Ectodermal cell (in vitro differentiated cells): ENCODE measurements at regions not wholly inside any gene's neighbourhood (a gene's known extent, or its start where the extent isn't known, plus 50 kb on each side); places are given as distances from the start of the nearest gene placed in this dataset.

ENCODE experiments used
- H3K27ac ChIP-seq: 2 replicates; pipeline ENCODE4 v1.7.0; 2013; ENCODE audit warnings: mild to moderate bottlenecking, low read depth, low read length; ENCODE audit not compliant: insufficient read depth, poor library complexity, severe bottlenecking
- H3K27me3 ChIP-seq: 2 replicates; pipeline ENCODE4 v1.7.0; 2013; ENCODE audit warnings: mild to moderate bottlenecking, low read length; ENCODE audit not compliant: insufficient read depth, control insufficient read depth, poor library complexity, severe bottlenecking
- H3K36me3 ChIP-seq: one replicate; pipeline ENCODE4 v1.7.0; 2013; ENCODE audit warnings: low read length; ENCODE audit not compliant: control insufficient read depth, insufficient read depth
- H3K4me1 ChIP-seq: one replicate; pipeline ENCODE4 v1.7.0; 2013; ENCODE audit warnings: low read length; ENCODE audit not compliant: control insufficient read depth, insufficient read depth
- H3K4me3 ChIP-seq: 2 replicates; pipeline ENCODE4 v1.7.0; 2013; ENCODE audit warnings: low read depth, low read length, control low read depth; ENCODE audit not compliant: insufficient read depth
- H3K9me3 ChIP-seq: 2 replicates; pipeline ENCODE4 v1.7.0; 2013; ENCODE audit warnings: mild to moderate bottlenecking, low read length, moderate library complexity; ENCODE audit not compliant: control insufficient read depth
- WGBS, 2 experiments: methylation state at CpG; one replicate each; pipeline ENCODE4 v1.1.7; 2013; ENCODE audit warnings: missing lambda C conversion rate in 2 of 2; 5-methylcytosine and 5-hydroxymethylcytosine counted together

DNA sequence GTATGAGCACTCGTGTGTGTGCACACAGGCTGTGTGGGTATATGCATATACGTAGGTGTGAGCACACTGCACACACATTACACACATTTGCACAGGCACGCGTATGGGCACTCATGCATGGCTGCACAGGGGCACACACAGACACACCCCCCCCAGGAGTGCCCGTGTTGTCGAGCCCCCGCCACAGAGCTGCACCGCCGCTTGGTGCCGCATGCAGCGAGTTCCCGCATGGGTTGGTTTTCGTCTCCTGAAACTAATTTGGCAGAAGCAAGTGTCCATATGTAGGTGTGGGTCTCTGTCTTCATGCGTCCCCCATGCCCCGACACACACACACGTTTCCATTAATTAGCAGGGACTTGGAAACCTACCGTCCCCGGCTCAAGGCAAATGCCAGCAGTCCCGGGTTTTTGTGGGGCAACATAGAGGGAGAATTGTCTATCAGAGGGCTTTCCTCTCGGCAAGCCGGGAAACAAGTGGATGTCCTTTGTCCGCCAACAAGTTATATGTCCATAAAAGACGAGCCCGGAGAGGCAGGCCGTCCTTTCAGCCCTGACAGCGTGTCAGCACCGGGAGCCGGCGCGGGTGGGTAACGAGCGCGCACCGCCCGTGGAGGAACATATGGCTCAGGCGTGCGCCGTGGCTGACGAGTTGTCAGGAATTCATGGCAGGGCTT, 1291.7 kb downstream of the BRD1 start:
- Histone ChIP-seq H3K4me3 (no peak overlapping the region), H3K4me1 (peaks cover 17% of the 10 kb centered on the region), H3K9me3 (no peaks in the 10 kb centered on the region), H3K27ac (no peak overlapping the region), H3K36me3 (no peaks in the 10 kb centered on the region), H3K27me3 (no peaks in the 10 kb centered on the region)
- WGBS, 2 experiments, result 96% methylated on average over 39 of the region's 39 CpGs

DNA sequence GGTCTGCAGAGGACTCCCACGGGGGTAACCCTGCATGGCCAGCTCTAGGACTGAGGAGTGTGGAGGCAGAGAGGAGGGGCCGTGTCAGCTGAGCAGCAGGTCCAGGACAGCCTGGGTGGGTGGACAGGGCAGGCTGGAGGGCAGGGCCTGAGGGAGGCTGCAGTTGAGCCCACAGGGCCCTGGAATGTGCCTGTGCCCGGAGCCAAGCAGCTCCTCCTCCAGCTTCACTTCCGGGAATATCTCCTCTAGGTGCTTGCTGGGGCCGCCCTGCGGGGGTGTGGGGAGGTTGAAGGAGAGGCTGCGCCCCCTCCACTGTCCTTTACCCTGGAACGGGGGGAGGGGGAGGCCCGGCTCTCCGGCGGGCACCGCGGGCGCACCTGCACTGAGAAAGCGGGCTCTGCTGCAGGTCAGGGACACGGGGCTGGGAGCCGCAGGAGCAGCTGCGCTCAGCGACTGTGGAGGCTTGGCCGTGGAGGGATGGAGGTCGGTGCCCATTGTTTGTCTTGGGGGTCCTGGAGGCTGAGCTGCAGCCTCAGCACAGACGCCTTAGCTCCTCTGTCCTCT, 1293.2 kb downstream of the BRD1 start:
- no peaks in the 10 kb centered on the region for H3K36me3 ChIP-seq
- H3K27me3 ChIP-seq, result no peaks in the 10 kb centered on the region
- H3K4me1 ChIP-seq, result peaks cover 17% of the 10 kb centered on the region
- no peak overlapping the region for H3K27ac ChIP-seq
- no peak overlapping the region for H3K4me3 ChIP-seq
- 90 to 92% methylated on average over 22 of the region's 22 CpGs for WGBS, 2 experiments
- H3K9me3 ChIP-seq, result no peaks in the 10 kb centered on the region

DNA sequence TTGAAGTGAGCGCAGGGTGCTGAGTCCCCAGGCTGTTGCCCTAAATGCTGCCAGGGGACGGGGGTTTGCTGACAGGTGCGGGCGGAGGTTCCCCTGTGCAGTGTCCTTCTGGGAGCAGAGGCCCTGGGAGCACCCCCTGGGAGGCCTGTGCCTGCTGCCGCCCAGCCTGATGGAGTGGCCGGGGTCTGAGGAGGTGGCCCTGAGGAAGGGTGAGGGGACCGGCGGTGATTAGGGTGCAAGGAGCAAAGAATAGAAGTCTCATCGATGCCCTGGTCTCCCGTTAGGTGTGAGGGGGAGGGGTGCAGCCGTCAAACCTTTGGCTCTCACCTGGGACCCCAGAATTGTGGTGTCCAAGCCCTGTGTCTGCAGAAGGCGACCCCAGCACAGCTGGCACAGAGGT, 1294.7 kb downstream of the BRD1 start:
- WGBS, 2 experiments, result 91 to 93% methylated on average over 12 of the region's 12 CpGs
- H3K27me3 ChIP-seq, result no peaks in the 10 kb centered on the region
- peaks cover 17% of the 10 kb centered on the region for H3K4me1 ChIP-seq
- no peaks in the 10 kb centered on the region for H3K9me3 ChIP-seq
- no peaks in the 10 kb centered on the region for H3K36me3 ChIP-seq
- no peak overlapping the region for H3K27ac ChIP-seq
- no peak overlapping the region for H3K4me3 ChIP-seq

DNA sequence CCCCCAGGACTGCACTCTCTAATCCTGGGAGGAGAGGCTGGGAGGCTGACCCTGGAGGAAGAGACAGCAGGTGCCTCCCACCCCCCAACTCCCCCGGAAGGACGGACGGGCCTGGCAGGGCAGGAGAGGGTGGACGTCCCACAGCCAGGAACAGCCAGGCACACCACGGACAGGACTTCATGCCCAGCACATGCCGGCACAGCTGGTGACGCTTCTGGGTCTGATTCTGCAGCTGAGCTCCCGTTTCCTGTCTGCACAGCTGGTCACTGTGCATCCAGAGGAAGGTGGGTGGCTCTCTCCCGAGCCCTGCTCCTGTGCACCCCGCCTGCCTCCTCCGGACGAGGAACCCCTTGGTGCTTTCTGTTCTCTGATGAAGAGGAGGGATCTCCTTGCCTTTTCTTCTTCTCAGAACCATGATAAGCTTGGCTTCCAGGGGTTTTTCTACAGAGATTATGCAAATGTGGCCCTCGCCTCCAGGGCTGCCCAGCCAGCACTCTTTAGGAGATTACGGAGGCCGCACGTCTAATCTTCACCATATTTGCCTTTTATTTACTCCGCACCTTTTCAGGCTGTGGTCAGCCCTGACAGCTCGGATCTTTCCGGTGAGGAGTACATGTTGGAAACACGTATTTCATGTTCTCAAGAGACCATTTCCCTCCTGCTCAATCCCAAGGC, 1295.8 kb downstream of the BRD1 start:
- Histone ChIP-seq H3K4me3 (no peak overlapping the region), H3K27ac (no peak overlapping the region), H3K27me3 (no peaks in the 10 kb centered on the region), H3K36me3 (no peaks in the 10 kb centered on the region), H3K9me3 (no peaks in the 10 kb centered on the region), H3K4me1 (peaks cover 17% of the 10 kb centered on the region)
- 72 to 82% methylated on average over 20 of the region's 20 CpGs for WGBS, 2 experiments

DNA sequence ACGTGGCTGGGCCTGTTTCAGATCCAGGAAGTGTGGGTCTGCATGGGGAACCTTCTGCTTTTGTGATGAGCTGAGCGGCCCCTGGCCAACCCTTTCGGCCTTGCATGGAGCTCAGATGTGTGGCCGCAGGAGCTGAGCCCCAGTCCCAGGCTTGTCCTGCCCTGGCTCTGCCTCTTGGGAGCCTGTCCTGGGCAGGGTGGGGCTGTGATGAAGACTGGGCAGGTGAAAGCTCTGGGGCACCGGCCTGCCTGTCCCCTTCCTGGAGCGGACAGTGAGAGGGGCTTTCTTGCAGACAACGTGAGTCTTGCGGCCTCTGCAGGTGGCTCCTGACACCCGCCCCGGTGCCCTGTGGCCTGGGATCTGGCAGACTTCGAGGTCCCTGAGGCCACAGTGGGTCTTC, 1296.6 kb downstream of the BRD1 start:
- 84 to 87% methylated on average over 11 of the region's 11 CpGs for WGBS, 2 experiments
- H3K27me3 ChIP-seq, result no peaks in the 10 kb centered on the region
- H3K4me3 ChIP-seq, result no peak overlapping the region

DNA sequence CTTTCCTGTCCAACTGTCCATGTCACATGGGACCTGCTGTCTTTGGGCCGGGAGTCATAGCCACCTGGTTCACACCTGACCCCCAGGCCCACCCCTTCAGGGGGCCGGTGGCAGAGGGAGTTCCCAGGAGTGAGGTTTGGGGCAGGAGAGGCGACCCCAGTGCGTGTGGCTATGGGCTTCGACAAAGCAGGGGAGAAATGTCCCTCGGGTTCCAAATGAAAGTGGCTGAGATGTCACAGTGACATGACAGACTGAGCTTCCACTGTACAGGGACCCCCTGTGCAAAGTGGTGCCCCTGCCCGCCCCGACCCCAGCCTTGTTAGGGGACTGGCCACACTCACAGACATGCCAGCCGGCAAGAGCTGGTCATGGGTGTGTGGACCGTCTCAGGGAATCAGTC, 1297.0 kb downstream of the BRD1 start:
- Histone ChIP-seq H3K4me3 (no peak overlapping the region), H3K4me1 (peaks cover 17% of the 10 kb centered on the region), H3K27ac (no peak overlapping the region), H3K36me3 (no peaks in the 10 kb centered on the region), H3K27me3 (no peaks in the 10 kb centered on the region), H3K9me3 (no peaks in the 10 kb centered on the region)
- 86 to 88% methylated on average over 10 of the region's 10 CpGs for WGBS, 2 experiments

More for the DNA sequence above, 1296.6 kb downstream of the BRD1 start:
- peaks cover 17% of the 10 kb centered on the region for H3K4me1 ChIP-seq
- no peaks in the 10 kb centered on the region for H3K36me3 ChIP-seq
- no peaks in the 10 kb centered on the region for H3K9me3 ChIP-seq
- H3K27ac ChIP-seq, result no peak overlapping the region

DNA sequence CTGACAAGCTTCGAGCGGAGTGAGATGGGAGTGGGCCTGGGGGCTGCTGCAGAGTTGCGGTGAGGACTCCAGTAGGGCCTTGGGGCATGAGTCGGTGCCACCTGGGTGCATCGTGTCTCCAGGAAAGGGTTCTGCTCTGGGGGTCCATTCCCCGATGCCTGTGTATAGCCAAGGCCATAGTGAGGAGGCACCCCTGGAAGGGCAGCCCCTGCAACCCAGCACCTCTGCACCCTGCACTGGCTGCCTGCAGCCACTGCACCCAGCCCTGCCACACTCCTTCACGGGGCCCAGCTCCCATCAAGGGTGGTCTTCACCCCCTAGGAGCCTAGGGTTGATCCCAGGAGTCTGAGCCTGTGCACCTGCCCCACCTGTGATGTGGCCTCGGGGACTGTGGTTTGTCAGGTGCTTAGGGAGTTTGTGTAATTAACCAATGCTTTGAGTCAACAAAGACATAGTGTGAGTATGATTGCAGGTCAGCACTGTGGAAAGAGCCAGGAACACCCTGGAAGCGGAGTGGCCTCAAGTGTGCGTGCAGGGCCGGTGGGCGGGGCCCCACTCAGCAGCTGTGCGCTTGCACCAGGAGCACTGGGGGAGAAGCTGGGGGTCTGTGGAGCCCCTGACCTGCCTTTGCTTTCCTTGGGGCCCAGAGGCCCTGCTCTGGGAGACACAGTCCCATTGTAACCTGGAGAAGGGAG, 1299.3 kb downstream of the BRD1 start:
- peaks cover 17% of the 10 kb centered on the region for H3K4me1 ChIP-seq
- H3K27ac ChIP-seq, result no peak overlapping the region
- no peaks in the 10 kb centered on the region for H3K27me3 ChIP-seq
- H3K36me3 ChIP-seq, result no peaks in the 10 kb centered on the region
- H3K4me3 ChIP-seq, result no peak overlapping the region
- 94 to 95% methylated on average over 13 of the region's 13 CpGs for WGBS, 2 experiments
- H3K9me3 ChIP-seq, result no peaks in the 10 kb centered on the region

DNA sequence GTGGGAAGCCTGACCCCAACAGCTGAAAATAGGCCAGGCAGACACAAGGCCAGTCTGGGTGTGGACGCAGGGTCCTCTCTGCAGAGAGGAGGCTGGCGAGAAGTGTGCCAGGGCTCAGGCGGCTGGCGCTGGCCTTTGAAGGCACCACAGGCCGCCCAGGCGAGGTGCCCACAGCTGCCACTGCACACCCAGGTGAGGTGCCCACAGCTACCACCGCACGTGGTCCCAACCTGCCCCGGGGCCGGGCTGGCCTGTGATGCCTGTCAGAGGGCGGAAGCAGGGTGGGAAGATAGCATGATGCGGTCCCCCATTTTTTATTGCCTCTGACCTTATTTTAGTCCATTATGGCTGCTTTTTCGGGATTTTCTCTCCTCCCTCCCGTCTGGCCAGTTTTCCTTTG, 1303.9 kb downstream of the BRD1 start:
- H3K36me3 ChIP-seq, result no peaks in the 10 kb centered on the region
- H3K27me3 ChIP-seq, result no peaks in the 10 kb centered on the region
- no peak overlapping the region for H3K27ac ChIP-seq
- no peak overlapping the region for H3K4me3 ChIP-seq
- no peaks in the 10 kb centered on the region for H3K9me3 ChIP-seq
- WGBS, 2 experiments, result 88 to 89% methylated on average over 14 of the region's 14 CpGs
- H3K4me1 ChIP-seq, result no peaks in the 10 kb centered on the region

DNA sequence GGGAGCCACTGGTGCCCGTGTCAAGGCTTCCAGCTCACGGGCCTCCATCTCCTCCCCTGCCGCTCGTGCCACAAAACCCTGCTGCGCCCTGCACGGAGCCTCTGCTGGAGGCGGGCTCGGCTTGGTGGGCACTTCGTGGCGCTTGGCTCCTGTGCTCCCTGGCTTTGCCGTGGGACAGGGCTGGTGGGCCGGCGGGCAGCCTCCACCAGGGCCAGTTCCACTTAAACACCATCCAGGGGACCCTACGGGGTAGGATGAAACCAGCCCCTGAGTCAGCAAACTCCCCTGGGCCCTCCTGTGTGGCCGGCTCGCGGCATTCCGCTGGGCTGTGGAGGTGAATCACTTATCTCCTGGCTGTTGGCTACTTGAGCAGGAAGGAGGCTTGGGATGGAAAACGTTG, 1304.6 kb downstream of the BRD1 start:
- H3K4me3 ChIP-seq, result no peak overlapping the region
- no peaks in the 10 kb centered on the region for H3K27me3 ChIP-seq
- H3K9me3 ChIP-seq, result no peaks in the 10 kb centered on the region
- WGBS, 2 experiments, result 94% methylated on average over 19 of the region's 19 CpGs
- H3K27ac ChIP-seq, result no peak overlapping the region
- no peaks in the 10 kb centered on the region for H3K4me1 ChIP-seq
- no peaks in the 10 kb centered on the region for H3K36me3 ChIP-seq

DNA sequence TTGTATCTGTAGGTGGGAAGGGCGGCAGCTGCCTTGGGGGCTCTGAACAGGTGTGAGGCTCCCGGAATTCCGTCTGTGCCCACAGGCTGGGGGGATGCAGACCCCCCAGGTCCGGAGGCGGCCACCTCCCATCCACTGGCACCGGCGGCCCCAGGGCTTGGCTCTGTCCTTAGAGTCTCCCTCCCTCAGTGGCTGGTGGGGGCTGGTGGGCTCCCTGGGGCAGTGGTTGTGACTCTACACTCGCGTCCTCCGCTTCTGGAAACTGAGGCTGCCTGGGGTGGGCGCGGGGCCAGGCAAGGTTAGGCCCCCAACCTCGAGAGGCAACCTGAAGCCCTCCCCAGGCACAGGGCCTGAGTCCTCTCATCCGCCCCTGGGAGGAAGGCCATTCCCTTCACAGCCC, 1305.4 kb downstream of the BRD1 start:
- WGBS, 2 experiments, result 96 to 97% methylated on average over 14 of the region's 14 CpGs

More for the DNA sequence above, 1305.4 kb downstream of the BRD1 start:
- Histone ChIP-seq H3K4me3 (no peak overlapping the region), H3K36me3 (no peaks in the 10 kb centered on the region), H3K27ac (no peak overlapping the region), H3K4me1 (peaks cover 2% of the 10 kb centered on the region), H3K27me3 (no peaks in the 10 kb centered on the region), H3K9me3 (no peaks in the 10 kb centered on the region)
